ENCODE measurements at regions not wholly inside any gene's neighbourhood (a gene's known extent, or its start where the extent isn't known, plus 50 kb on each side); places are given as distances from the start of the nearest gene placed in this dataset.
A peak's percentile ranks its signal among the peaks of the same experiment; 100 is the strongest.

GRCh38 chr3:141669434-141669833 is 68.7 kb upstream of the RNF7 start:
- DNase-seq = no peak

GRCh38 chr3:141677701-141678100 is 60.4 kb upstream of the RNF7 start:
- no peak for DNase-seq

GRCh38 chr3:141680620-141681389 is 57.3 kb upstream of the RNF7 start:
- DNase-seq = no peak

GRCh38 chr3:141681390-141681780 is 56.7 kb upstream of the RNF7 start:
- DNase-seq = no peak

- DNase-seq = no peak
Observed at GRCh38 chr3:141682007-141682406, 56.1 kb upstream of the RNF7 start.

GRCh38 chr3:141682921-141683320 is 55.2 kb upstream of the RNF7 start:
- no peak for DNase-seq

- DNase-seq = no peak
Observed at GRCh38 chr3:141684758-141685157, 53.3 kb upstream of the RNF7 start.

- peak; percentile 16 to 21 for DNase-seq
Observed at GRCh38 chr3:141686466-141687291, 51.4 kb upstream of the RNF7 start.
